Stimulated activated effector memory CD8-positive, alpha-beta T cell treated with anti-CD3 and anti-CD28 coated beads, Interleukin-12 subunit alpha, Interleukin-12 subunit beta, amount 100 ng/mL, for 72 hours (primary cell): ENCODE measurements at regions not wholly inside any gene's neighbourhood (a gene's known extent, or its start where the extent isn't known, plus 50 kb on each side); places are given as distances from the start of the nearest gene placed in this dataset.

Experiments
- ATAC-seq: fragments of 150-1000 bp; cut with Tn5 transposase; 2 replicates; pipeline ENCODE4 v1.10.0; 2021
- DNase-seq, 2 donors: peaks; one replicate each; pipeline ENCODE4 v3.0.0; 2021 to 2022; ENCODE audit warnings: low spot score in 2 of 2
- H3K27ac Mint-ChIP-seq: one replicate; pipeline ENCODE4 v1.8.0; 2022; ENCODE audit warnings: mild to moderate bottlenecking, mixed read lengths
- H3K36me3 Mint-ChIP-seq: one replicate; pipeline ENCODE4 v1.8.0; 2022; ENCODE audit warnings: mild to moderate bottlenecking, mixed read lengths
- H3K4me1 Mint-ChIP-seq: one replicate; pipeline ENCODE4 v1.8.0; 2022; ENCODE audit warnings: mixed read lengths
- H3K4me3 Mint-ChIP-seq: one replicate; pipeline ENCODE4 v1.8.0; 2022; ENCODE audit warnings: mild to moderate bottlenecking, mixed read lengths
- H3K9me3 Mint-ChIP-seq: one replicate; pipeline ENCODE4 v1.8.0; 2022; ENCODE audit warnings: mixed read lengths

GRCh38 chr2:8575834-8576423 is 105.9 kb upstream of the ID2 start:
- Mint-ChIP-seq H3K36me3 (peaks cover 6% of the 10 kb centered on the region), H3K27ac (peak overlapping the region; percentile 50), H3K4me1 (peaks cover 64% of the 10 kb centered on the region), H3K9me3 (no peaks in the 10 kb centered on the region), H3K4me3 (peak overlapping the region; percentile 53)
- no peak for DNase-seq
- ATAC-seq = no peak

- H3K4me3 Mint-ChIP-seq = peak overlapping the region; percentile 53
- peaks cover 6% of the 10 kb centered on the region for H3K36me3 Mint-ChIP-seq
- ATAC-seq (peak; percentile 72), DNase-seq (no peak)
- peaks cover 68% of the 10 kb centered on the region for H3K4me1 Mint-ChIP-seq
- H3K27ac Mint-ChIP-seq = peak overlapping the region; percentile 50
- no peaks in the 10 kb centered on the region for H3K9me3 Mint-ChIP-seq
These were observed 105.2 kb upstream of the ID2 start for GRCh38 chr2:8576525-8577167.

- Mint-ChIP-seq H3K27ac (no peak overlapping the region), H3K4me3 (no peak overlapping the region)
These were observed 104.3 kb upstream of the ID2 start for GRCh38 chr2:8577573-8577972.

GRCh38 chr2:8578335-8579244 is 103.3 kb upstream of the ID2 start:
- peaks cover 6% of the 10 kb centered on the region for H3K36me3 Mint-ChIP-seq

More at GRCh38 chr2:8577573-8577972, 104.3 kb upstream of the ID2 start:
- no peaks in the 10 kb centered on the region for H3K9me3 Mint-ChIP-seq
- H3K36me3 Mint-ChIP-seq = peaks cover 6% of the 10 kb centered on the region
- H3K4me1 Mint-ChIP-seq = peaks cover 68% of the 10 kb centered on the region
- DNase-seq (no peak), ATAC-seq (no peak)

GRCh38 chr2:8579485-8580085 is 102.3 kb upstream of the ID2 start:
- ATAC-seq = no peak
- Mint-ChIP-seq H3K4me1 (peaks cover 62% of the 10 kb centered on the region), H3K4me3 (no peak overlapping the region), H3K36me3 (peaks cover 6% of the 10 kb centered on the region), H3K27ac (peak overlapping the region; percentile 78), H3K9me3 (no peaks in the 10 kb centered on the region)
- DNase-seq = no peak

More at GRCh38 chr2:8578335-8579244, 103.3 kb upstream of the ID2 start:
- DNase-seq (no peak), ATAC-seq (no peak)
- H3K9me3 Mint-ChIP-seq = no peaks in the 10 kb centered on the region
- no peak overlapping the region for H3K27ac Mint-ChIP-seq
- no peak overlapping the region for H3K4me3 Mint-ChIP-seq
- H3K4me1 Mint-ChIP-seq = peaks cover 62% of the 10 kb centered on the region

GRCh38 chr2:8580316-8581233 is 101.3 kb upstream of the ID2 start:
- ATAC-seq (peak; percentile 25), DNase-seq (no peak)
- Mint-ChIP-seq H3K4me3 (peak overlapping the region; percentile 47), H3K27ac (peak overlapping the region; percentile 78), H3K9me3 (no peaks in the 10 kb centered on the region), H3K4me1 (peaks cover 53% of the 10 kb centered on the region), H3K36me3 (peaks cover 6% of the 10 kb centered on the region)

- peak overlapping the region; percentile 47 for H3K4me3 Mint-ChIP-seq
- H3K4me1 Mint-ChIP-seq = peaks cover 52% of the 10 kb centered on the region
These were observed 100.7 kb upstream of the ID2 start for GRCh38 chr2:8581234-8581561.

GRCh38 chr2:8581601-8582041 is 100.2 kb upstream of the ID2 start:
- no peak for ATAC-seq
- DNase-seq = no peak
- peak overlapping the region; percentile 40 for H3K27ac Mint-ChIP-seq
- peaks cover 47% of the 10 kb centered on the region for H3K4me1 Mint-ChIP-seq
- H3K36me3 Mint-ChIP-seq = peaks cover 6% of the 10 kb centered on the region
- no peaks in the 10 kb centered on the region for H3K9me3 Mint-ChIP-seq
- no peak overlapping the region for H3K4me3 Mint-ChIP-seq

More at GRCh38 chr2:8581234-8581561, 100.7 kb upstream of the ID2 start:
- no peak for ATAC-seq
- peaks cover 6% of the 10 kb centered on the region for H3K36me3 Mint-ChIP-seq
- H3K9me3 Mint-ChIP-seq = no peaks in the 10 kb centered on the region
- no peak for DNase-seq
- peak overlapping the region; percentile 78 for H3K27ac Mint-ChIP-seq

GRCh38 chr2:8582191-8582590 is 99.7 kb upstream of the ID2 start:
- H3K4me1 Mint-ChIP-seq = peaks cover 42% of the 10 kb centered on the region
- H3K27ac Mint-ChIP-seq = peak overlapping the region; percentile 40
- DNase-seq (no peak), ATAC-seq (no peak)
- H3K4me3 Mint-ChIP-seq = no peak overlapping the region
- H3K9me3 Mint-ChIP-seq = no peaks in the 10 kb centered on the region
- H3K36me3 Mint-ChIP-seq = peaks cover 6% of the 10 kb centered on the region

GRCh38 chr2:8582651-8583399 is 99.0 kb upstream of the ID2 start:
- Mint-ChIP-seq H3K27ac (peak overlapping the region; percentile 40), H3K36me3 (peaks cover 6% of the 10 kb centered on the region), H3K4me1 (peaks cover 42% of the 10 kb centered on the region), H3K9me3 (no peaks in the 10 kb centered on the region), H3K4me3 (peak overlapping the region; percentile 51)
- ATAC-seq (no peak), DNase-seq (no peak)

- Mint-ChIP-seq H3K4me3 (peak overlapping the region; percentile 51), H3K4me1 (peaks cover 49% of the 10 kb centered on the region)
- peak; percentile 83 for ATAC-seq
These were observed 98.3 kb upstream of the ID2 start for GRCh38 chr2:8583400-8584173.

GRCh38 chr2:8584174-8585066 is 97.4 kb upstream of the ID2 start:
- H3K4me3 Mint-ChIP-seq = peak overlapping the region; percentile 51
- H3K4me1 Mint-ChIP-seq = peaks cover 51% of the 10 kb centered on the region
- no peaks in the 10 kb centered on the region for H3K36me3 Mint-ChIP-seq
- H3K27ac Mint-ChIP-seq = peak overlapping the region; percentile 11
- DNase-seq (no peak), ATAC-seq (no peak)
- no peaks in the 10 kb centered on the region for H3K9me3 Mint-ChIP-seq

More at GRCh38 chr2:8583400-8584173, 98.3 kb upstream of the ID2 start:
- Mint-ChIP-seq H3K36me3 (peaks cover 5% of the 10 kb centered on the region), H3K9me3 (no peaks in the 10 kb centered on the region), H3K27ac (peak overlapping the region; percentile 11)
- peak; percentile 74 to 80 for DNase-seq
